ENCODE measurements at regions not wholly inside any gene's neighbourhood (a gene's known extent, or its start where the extent isn't known, plus 50 kb on each side); places are given as distances from the start of the nearest gene placed in this dataset.
"Not testable (repeated sequence)": the region's sequence is repeated elsewhere in the genome, so short reads cannot be mapped to it uniquely, and the experiment has no call there.

- not testable (repeated sequence) for DNase-seq (ENCODE audit: low read depth in 4 of 4, low spot score in 1 of 4)
Observed at GRCh38 chr13:57909833-57910232, 278.3 kb downstream of the PCDH17 start.

GRCh38 chr13:57918086-57918485 is 286.5 kb downstream of the PCDH17 start:
- no peak for DNase-seq (ENCODE audit: low read depth in 4 of 4, low spot score in 1 of 4)

GRCh38 chr13:57918913-57919312 is 287.4 kb downstream of the PCDH17 start:
- DNase-seq (ENCODE audit: low read depth in 4 of 4, low spot score in 1 of 4) = no peak

- no peak for DNase-seq (ENCODE audit: low read depth in 4 of 4, low spot score in 1 of 4)
Observed at GRCh38 chr13:57925250-57925649, 293.7 kb downstream of the PCDH17 start.

- no peak for DNase-seq (ENCODE audit: low read depth in 4 of 4, low spot score in 1 of 4)
Observed at GRCh38 chr13:57925751-57926150, 294.2 kb downstream of the PCDH17 start.

- DNase-seq (ENCODE audit: low read depth in 4 of 4, low spot score in 1 of 4) = no peak
Observed at GRCh38 chr13:57932061-57932460, 300.5 kb downstream of the PCDH17 start.

GRCh38 chr13:57933606-57934005 is 302.1 kb downstream of the PCDH17 start:
- DNase-seq (ENCODE audit: low read depth in 4 of 4, low spot score in 1 of 4) = no peak

GRCh38 chr13:57935965-57936364 is 304.4 kb downstream of the PCDH17 start:
- no peak for DNase-seq (ENCODE audit: low read depth in 4 of 4, low spot score in 1 of 4)

- DNase-seq (ENCODE audit: low read depth in 4 of 4, low spot score in 1 of 4) = no peak
Observed at GRCh38 chr13:57946361-57946760, 314.8 kb downstream of the PCDH17 start.

GRCh38 chr13:57948884-57949283 is 317.3 kb downstream of the PCDH17 start:
- DNase-seq (ENCODE audit: low read depth in 4 of 4, low spot score in 1 of 4) = no peak

GRCh38 chr13:57969951-57970350 is 338.4 kb downstream of the PCDH17 start:
- DNase-seq (ENCODE audit: low read depth in 4 of 4, low spot score in 1 of 4) = no peak

- no peak for DNase-seq (ENCODE audit: low read depth in 4 of 4, low spot score in 1 of 4)
Observed at GRCh38 chr13:57970404-57970803, 338.9 kb downstream of the PCDH17 start.

GRCh38 chr13:57982782-57983181 is 351.2 kb downstream of the PCDH17 start:
- no peak for DNase-seq (ENCODE audit: low read depth in 4 of 4, low spot score in 1 of 4)

GRCh38 chr13:57988276-57988675 is 356.7 kb downstream of the PCDH17 start:
- no peak for DNase-seq (ENCODE audit: low read depth in 4 of 4, low spot score in 1 of 4)

- DNase-seq (ENCODE audit: low read depth in 4 of 4, low spot score in 1 of 4) = no peak
Observed at GRCh38 chr13:57991041-57991440, 359.5 kb downstream of the PCDH17 start.

GRCh38 chr13:57992416-57992815 is 360.9 kb downstream of the PCDH17 start:
- no peak for DNase-seq (ENCODE audit: low read depth in 4 of 4, low spot score in 1 of 4)

GRCh38 chr13:57996717-57997116 is 365.2 kb downstream of the PCDH17 start:
- no peak for DNase-seq (ENCODE audit: low read depth in 4 of 4, low spot score in 1 of 4)

- DNase-seq (ENCODE audit: low read depth in 4 of 4, low spot score in 1 of 4) = no peak
Observed at GRCh38 chr13:58004751-58005150, 373.2 kb downstream of the PCDH17 start.

GRCh38 chr13:58018020-58018419 is 386.5 kb downstream of the PCDH17 start:
- DNase-seq (ENCODE audit: low read depth in 4 of 4, low spot score in 1 of 4) = no peak

- no peak for DNase-seq (ENCODE audit: low read depth in 4 of 4, low spot score in 1 of 4)
Observed at GRCh38 chr13:58018865-58019264, 387.3 kb downstream of the PCDH17 start.

- DNase-seq (ENCODE audit: low read depth in 4 of 4, low spot score in 1 of 4) = no peak
Observed at GRCh38 chr13:58024103-58024502, 392.6 kb downstream of the PCDH17 start.

- DNase-seq (ENCODE audit: low read depth in 4 of 4, low spot score in 1 of 4) = no peak
Observed at GRCh38 chr13:58025821-58026220, 394.3 kb downstream of the PCDH17 start.

- no peak for DNase-seq (ENCODE audit: low read depth in 4 of 4, low spot score in 1 of 4)
Observed at GRCh38 chr13:58032676-58033460, 401.3 kb downstream of the PCDH17 start.
